ENCODE measurements at regions not wholly inside any gene's neighbourhood (a gene's known extent, or its start where the extent isn't known, plus 50 kb on each side); places are given as distances from the start of the nearest gene placed in this dataset.

DNA sequence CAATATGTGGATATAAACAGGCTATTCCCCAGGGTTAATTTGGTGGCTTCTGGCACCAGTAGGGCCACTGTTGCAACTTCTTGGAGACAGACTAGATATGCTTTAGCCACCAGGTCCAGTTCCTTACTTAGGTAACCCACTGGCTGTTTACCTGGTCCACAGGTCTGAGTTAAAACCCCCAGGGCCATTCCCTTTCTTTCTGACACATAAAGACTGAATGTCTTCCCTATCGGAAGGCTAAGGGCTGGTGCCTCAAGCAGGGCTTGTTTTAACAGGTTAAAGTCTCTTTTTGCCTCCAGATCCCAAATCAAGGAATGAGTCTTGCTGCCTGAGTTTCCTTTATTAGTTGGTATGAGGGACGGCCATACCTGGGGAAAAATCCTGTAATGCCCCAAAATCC is 1052.7 kb upstream of the CNTN5 start:
- Histone ChIP-seq H3K36me3 (ENCODE audit: low read depth) (no peaks in the 10 kb centered on the region), H4K20me1 (ENCODE audit: insufficient read depth) (no peaks in the 10 kb centered on the region), H3K4me3 (no peak overlapping the region), H3K9me2 (ENCODE audit: insufficient read depth) (no peaks in the 10 kb centered on the region), H2AFZ (no peak overlapping the region), H3K27me3 (ENCODE audit: insufficient read depth, low read depth) (no peaks in the 10 kb centered on the region), H3F3A (ENCODE audit: insufficient read depth, low read depth) (no peaks in the 10 kb centered on the region), H3K4me1 (replicated peaks; ENCODE audit: insufficient read depth) (peaks cover 16% of the 10 kb centered on the region), H3K79me2 (ENCODE audit: low read depth) (no peaks in the 10 kb centered on the region), H3K4me2 (no peak overlapping the region), H3K9me3 (ENCODE audit: insufficient read depth, low read depth) (no peaks in the 10 kb centered on the region), H3K27ac (no peak overlapping the region)
- DNase-seq = no peak
- no TSS peak for BruUV-seq (replicated peaks)
- POLR2A ChIA-PET (ENCODE audit: unreplicated experiment) = no interaction called here
- CTCF ChIA-PET = no interaction called here
- intact Hi-C loops (cut with micrococcal nuclease; ENCODE audit: unreplicated experiment) = no loop called here
- TF ChIP-seq, protein P1, sequence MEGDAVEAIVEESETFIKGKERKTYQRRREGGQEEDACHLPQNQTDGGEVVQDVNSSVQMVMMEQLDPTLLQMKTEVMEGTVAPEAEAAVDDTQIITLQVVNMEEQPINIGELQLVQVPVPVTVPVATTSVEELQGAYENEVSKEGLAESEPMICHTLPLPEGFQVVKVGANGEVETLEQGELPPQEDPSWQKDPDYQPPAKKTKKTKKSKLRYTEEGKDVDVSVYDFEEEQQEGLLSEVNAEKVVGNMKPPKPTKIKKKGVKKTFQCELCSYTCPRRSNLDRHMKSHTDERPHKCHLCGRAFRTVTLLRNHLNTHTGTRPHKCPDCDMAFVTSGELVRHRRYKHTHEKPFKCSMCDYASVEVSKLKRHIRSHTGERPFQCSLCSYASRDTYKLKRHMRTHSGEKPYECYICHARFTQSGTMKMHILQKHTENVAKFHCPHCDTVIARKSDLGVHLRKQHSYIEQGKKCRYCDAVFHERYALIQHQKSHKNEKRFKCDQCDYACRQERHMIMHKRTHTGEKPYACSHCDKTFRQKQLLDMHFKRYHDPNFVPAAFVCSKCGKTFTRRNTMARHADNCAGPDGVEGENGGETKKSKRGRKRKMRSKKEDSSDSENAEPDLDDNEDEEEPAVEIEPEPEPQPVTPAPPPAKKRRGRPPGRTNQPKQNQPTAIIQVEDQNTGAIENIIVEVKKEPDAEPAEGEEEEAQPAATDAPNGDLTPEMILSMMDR (conservative IDR thresholded peaks at IDR 0.05) = no peak
- no peak for TF ChIP-seq EZH2 (IDR thresholded peaks at IDR 0.05; ENCODE audit: low read depth)

DNA sequence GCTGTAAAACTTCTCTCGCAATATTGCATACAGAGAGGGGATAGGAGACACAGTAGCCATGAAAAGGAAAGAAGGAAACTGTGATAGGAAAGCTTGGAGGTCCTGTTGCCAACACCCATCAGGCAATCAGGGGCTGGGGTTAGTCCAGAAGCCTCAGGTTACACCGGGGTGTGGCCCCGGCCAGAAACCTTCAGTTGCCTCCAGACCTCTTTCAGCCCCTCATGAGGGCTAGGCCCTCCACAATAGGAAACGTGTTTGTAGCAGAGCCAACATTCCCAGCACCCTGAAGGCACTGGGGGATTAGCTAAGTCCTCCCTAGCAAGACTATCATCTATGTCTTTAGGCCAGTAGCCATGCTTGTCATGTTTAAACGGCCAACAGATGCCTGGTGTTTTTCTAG is 1048.0 kb upstream of the CNTN5 start:
- intact Hi-C loops (cut with micrococcal nuclease; ENCODE audit: unreplicated experiment) = no loop called here
- H3K27me3 ChIP-seq (ENCODE audit: insufficient read depth, low read depth) = no peaks in the 10 kb centered on the region
- H3K79me2 ChIP-seq (ENCODE audit: low read depth) = no peaks in the 10 kb centered on the region
- no peaks in the 10 kb centered on the region for H3K36me3 ChIP-seq (ENCODE audit: low read depth)
- H2AFZ ChIP-seq = peak overlapping the region; percentile 46
- H3K27ac ChIP-seq = no peak overlapping the region
- BruUV-seq (replicated peaks) = no TSS peak
- no peak for TF ChIP-seq EZH2 (IDR thresholded peaks at IDR 0.05; ENCODE audit: low read depth)
- TF ChIP-seq, protein P1 (conservative IDR thresholded peaks at IDR 0.05) = no peak
- DNase-seq = no peak
- ChIA-PET CTCF (no interaction called here), POLR2A (ENCODE audit: unreplicated experiment) (no interaction called here)
- no peaks in the 10 kb centered on the region for H3F3A ChIP-seq (ENCODE audit: insufficient read depth, low read depth)
- H4K20me1 ChIP-seq (ENCODE audit: insufficient read depth) = no peaks in the 10 kb centered on the region
- H3K4me1 ChIP-seq (replicated peaks; ENCODE audit: insufficient read depth) = no peaks in the 10 kb centered on the region
- no peaks in the 10 kb centered on the region for H3K9me2 ChIP-seq (ENCODE audit: insufficient read depth)
- no peak overlapping the region for H3K4me2 ChIP-seq
- no peak overlapping the region for H3K4me3 ChIP-seq
- no peaks in the 10 kb centered on the region for H3K9me3 ChIP-seq (ENCODE audit: insufficient read depth, low read depth)

DNA sequence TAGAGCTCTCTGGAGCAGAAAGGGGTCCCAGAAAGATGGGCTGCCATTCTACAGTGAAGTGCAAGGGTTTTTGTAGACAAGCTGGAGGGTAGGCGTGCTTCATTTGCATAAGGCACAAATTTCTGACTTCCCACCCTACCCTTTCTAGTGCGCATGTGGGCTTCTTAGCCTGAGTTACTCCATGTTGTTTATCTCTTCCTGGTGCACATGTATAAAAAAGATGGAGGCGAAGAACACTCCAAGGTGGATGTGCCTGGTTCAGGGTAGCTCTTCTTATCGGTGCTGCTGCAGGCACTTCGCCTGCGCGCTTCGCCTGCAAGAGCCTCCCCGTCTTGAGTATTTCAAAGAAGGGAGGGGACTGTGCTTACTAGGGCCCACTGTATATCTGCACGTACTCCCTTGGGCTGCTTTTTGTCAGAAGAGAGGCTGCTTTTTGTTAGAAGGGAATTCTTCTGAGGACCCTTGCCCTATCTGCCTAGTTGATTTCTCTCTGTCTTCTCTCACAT is 1047.3 kb upstream of the CNTN5 start:
- Histone ChIP-seq H3K9me3 (ENCODE audit: insufficient read depth, low read depth) (no peaks in the 10 kb centered on the region), H4K20me1 (ENCODE audit: insufficient read depth) (no peaks in the 10 kb centered on the region), H3K27ac (no peak overlapping the region), H2AFZ (peak overlapping the region; percentile 46), H3K4me3 (no peak overlapping the region), H3F3A (ENCODE audit: insufficient read depth, low read depth) (no peaks in the 10 kb centered on the region), H3K4me2 (no peak overlapping the region), H3K9me2 (ENCODE audit: insufficient read depth) (no peaks in the 10 kb centered on the region), H3K79me2 (ENCODE audit: low read depth) (no peaks in the 10 kb centered on the region), H3K4me1 (replicated peaks; ENCODE audit: insufficient read depth) (no peaks in the 10 kb centered on the region), H3K36me3 (ENCODE audit: low read depth) (no peaks in the 10 kb centered on the region), H3K27me3 (ENCODE audit: insufficient read depth, low read depth) (no peaks in the 10 kb centered on the region)
- no peak for TF ChIP-seq EZH2 (IDR thresholded peaks at IDR 0.05; ENCODE audit: low read depth)
- TF ChIP-seq, protein P1 (conservative IDR thresholded peaks at IDR 0.05) = no peak
- CTCF ChIA-PET = no interaction called here
- intact Hi-C loops (cut with micrococcal nuclease; ENCODE audit: unreplicated experiment) = no loop called here
- DNase-seq = no peak
- BruUV-seq (replicated peaks) = no TSS peak
- POLR2A ChIA-PET (ENCODE audit: unreplicated experiment) = no interaction called here

All from PC-9 (cell line).